Retina (tissue), 1 donor: ENCODE measurements at regions not wholly inside any gene's neighbourhood (a gene's known extent, or its start where the extent isn't known, plus 50 kb on each side); places are given as distances from the start of the nearest gene placed in this dataset.
"Not testable (repeated sequence)": the region's sequence is repeated elsewhere in the genome, so short reads cannot be mapped to it uniquely, and the experiment has no call there.

Experiments used
- DNase-seq: peaks from one replicate; pipeline ENCODE4 v3.0.0-alpha.2; 2016

DNA sequence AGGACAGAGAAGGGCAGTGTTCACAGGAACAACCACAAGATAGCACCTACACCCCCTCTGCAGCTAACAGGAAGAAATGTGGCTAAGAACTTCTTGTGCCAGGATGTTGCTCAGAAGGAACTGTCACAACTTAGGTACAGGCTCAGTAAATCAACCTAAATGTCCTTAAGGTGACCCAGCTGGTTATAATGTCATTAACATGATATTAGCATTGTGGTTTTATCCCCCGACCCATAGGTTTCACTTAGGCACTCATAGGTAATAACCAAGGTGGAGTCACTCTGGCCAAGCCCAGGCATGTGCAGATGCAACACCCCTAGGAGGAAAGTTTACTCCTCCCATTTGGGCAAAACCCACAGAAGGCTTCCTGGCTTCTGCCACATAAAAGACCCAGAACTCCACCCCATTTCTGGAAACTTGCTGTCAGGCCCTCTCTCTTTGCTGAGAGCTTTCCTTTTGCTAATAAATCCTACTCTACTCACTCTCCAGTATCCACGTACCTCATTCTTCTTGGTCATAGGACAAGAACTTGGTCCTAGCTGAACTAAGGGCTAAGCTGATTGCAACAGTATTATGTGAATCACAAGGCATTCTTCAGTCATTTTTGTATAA, 951.3 kb downstream of the SLITRK5 start:
- DNase-seq, result no peak

DNA sequence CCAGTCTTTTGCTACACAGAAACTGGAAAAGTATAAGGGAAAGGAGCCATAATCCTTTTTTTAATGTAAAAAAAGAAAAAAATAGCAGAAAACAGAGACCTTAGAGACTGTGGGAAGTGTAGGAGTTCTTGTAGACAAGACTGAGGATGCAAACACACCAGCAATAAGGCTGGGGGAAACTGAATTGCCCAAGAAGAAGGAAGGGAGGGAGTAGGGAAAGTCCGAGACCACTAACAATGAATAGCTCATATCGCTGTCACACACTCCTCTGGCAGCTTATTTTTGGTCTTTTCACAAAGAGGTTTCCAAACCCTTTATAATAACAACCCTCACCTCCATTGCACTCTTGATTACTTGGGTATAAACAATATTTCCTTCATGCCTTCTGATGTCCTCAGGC, 952.0 kb downstream of the SLITRK5 start:
- no peak for DNase-seq

DNA sequence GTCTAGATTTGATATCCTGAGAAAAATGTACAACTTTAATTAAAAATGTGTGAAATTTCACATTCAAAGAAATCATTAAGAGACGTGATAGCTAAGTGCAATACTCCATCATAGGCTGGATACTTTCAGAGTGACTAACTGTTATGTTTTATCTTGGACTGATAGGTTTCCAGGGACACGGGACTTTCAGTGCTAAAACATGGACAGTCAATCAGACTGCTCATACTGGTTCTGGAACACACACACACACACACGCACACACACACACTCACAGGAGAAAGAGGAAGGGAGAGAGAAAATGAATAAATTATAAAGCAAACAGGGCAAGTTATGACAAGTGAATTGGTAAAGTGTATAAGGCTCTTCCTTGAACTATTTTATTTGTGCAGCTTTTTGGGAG, 955.9 kb downstream of the SLITRK5 start:
- no peak for DNase-seq

DNA sequence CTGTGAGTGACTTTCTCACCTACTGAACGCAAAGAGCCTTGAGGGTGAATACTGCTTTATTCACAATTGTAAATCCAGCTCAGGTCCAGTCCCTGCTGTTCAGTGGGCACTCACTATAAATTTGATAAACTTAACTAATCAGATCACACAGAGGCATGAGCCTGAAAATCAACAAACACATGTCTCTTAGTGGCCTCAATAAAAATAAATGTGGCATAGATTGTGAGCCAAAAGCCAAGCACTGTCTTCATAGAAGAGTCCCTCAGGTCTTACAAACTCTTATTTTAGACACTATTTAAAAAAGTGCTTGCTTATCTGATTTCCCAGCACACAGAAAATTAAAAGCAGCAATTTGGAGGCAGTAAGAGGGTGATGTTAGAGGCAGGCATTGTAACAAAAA, 957.7 kb downstream of the SLITRK5 start:
- DNase-seq, result no peak

DNA sequence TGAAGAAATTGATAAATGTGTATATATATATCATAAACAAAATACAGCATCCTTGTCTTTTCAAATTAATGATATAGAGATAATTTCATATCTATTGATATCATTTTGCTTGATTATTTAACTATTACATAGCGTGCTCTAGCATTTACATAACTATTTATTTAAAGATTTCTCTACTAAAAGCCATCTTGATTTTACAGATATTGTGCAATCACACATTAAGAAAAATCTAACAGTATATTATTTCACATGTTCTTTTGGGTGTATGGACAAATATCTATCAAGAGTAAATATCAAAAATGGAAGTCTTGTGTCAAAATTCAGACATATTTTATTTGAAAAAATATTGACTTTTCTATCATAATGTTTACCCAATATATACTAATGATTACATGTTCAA, 966.8 kb downstream of the SLITRK5 start:
- no peak for DNase-seq

DNA sequence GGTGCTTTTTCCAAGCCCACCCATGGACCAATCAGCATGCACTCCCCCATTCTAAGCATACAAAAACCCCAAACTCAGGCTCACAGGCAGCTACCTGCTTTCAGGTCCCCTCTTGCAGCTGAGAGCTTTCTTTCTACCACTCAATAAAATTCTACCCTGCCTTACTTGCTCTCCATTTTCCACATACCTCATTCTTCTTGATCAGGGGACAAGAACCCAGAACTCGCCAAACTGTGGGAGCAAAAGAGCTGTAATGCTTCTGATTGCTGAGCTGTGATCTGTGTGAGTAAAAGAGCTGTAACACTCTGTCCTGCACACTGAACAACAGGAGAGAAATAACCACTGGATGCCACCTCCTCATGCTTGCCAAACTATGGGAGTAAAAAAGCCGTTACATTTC, 972.1 kb downstream of the SLITRK5 start:
- no peak for DNase-seq

DNA sequence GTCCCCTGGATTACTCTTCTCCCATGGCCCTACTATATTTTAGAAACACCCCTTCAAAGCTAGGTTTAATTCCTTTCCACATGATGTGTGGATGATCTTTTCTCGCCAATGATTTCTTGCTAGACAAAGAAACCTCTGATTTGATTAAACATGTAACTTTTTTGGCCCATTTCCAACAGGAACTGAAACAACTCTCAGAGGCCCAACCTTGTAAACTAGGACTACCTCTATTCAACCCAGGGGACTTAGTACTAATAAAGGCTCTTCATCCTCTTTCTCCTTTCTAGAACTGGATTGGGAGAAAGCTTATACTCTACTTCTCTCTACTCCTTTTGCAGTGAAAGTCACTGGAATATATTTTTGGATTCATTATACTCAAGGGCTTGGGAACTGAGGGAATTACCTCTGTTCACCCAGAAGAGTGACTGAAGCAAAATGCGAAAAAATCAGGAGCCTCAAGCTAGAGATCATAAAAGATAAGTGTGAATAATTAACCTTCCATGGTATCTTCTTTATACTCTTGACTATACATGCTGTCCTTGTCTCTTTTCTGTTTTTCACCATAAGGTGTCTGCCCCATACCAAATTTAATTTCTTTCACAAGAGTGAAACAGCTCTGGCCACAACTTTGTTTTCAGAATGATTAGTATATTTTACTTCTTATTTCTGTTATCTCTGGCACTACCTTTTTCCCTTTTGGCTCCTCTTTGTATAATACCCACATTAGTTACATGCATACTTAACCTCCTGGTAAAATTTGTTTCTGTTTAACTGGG, 977.6 kb downstream of the SLITRK5 start:
- no peak for DNase-seq

DNA sequence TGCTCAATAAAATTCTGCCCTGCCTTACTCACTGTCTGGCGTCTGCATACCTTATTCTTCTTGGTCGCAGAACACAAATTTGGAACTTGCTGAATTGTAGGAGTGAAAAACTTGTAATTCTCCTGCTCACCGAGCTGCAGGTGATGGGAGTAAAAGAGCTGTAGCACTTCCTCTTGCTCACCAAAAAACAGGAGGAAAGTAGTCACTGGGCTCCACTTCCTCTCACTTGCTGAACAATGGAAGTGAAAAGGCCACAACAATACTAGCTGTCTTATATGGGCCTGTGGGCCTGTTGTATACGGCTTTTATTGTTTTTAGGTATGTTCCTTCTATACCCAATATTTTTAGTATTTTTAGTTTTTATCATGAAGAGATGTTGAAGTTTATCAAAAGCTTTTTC, 978.7 kb downstream of the SLITRK5 start:
- no peak for DNase-seq

DNA sequence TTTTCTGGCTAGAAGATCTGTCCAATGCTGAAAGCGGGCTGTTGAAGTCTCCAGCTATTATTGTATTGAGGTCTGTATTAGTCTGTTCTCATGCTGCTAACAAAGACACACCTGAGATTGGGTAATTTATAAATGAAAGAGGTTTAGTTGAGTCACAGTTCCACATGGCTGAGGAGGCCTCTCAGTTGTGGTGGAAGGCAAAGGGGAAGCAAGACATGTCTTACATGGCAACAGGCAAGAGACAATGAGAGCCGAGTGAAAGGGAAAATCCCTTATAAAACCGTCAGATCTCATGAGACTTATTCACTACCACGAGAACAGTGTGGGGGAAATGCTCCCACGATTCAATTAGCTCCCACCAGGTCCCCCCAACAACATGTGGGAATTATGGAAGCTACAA, 980.4 kb downstream of the SLITRK5 start:
- no peak for DNase-seq

DNA sequence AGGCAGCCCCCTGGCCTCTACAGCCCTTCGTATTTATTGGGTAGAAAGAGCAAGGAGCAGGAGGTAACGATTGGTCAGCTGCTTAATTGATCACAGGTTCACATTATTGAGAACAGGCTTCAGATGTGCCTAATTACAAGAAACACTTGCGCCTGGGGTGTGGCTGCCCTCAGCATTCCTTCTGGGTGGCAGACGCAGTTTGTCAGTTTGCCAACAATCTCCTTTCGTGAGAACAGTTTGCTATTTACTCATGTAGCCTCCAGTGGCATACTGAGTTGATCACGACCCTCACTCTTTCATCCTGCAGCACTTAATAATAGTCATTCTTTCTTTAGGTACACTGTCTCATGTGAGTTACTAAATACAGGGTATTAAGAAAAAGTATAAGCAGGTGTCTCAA, 985.6 kb downstream of the SLITRK5 start:
- DNase-seq, result no peak

DNA sequence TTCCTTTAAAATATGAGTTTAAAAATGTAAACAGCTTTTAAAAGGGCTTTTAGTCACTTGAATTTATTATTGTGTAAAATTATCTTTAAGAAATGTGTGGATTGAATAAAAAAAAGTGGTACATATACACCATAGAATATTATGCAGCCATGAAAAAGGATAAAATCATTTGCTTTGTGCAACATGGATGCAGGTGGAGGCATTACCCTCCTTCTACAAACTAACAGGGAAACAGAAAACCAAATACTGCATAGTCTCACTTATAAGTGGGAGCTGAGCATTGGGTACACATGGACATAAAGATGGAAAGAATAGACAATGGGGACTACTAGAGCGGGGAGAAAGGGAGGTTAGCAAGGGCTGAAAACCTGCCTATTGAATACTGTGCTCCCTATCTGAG, 999.3 kb downstream of the SLITRK5 start:
- no peak for DNase-seq

DNA sequence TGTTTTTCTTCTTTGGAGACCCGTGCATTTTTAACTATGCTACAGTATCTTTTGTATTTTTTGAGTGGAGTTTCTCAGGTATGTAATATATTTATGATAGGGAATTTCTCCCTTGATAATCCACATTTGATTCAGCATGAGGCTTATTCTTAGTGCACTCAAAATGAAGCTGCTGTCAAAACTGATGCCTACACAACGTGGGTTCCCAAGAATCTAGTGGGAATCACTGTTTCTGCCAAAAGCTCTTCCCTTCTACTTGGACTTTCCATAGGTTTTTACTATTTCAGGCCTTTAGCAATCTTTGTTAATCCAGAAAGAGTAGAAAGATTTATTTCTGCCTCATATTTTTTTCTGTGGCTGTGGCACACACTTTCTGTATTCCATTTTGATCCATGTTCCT, 1003.7 kb downstream of the SLITRK5 start:
- DNase-seq, result no peak

DNA sequence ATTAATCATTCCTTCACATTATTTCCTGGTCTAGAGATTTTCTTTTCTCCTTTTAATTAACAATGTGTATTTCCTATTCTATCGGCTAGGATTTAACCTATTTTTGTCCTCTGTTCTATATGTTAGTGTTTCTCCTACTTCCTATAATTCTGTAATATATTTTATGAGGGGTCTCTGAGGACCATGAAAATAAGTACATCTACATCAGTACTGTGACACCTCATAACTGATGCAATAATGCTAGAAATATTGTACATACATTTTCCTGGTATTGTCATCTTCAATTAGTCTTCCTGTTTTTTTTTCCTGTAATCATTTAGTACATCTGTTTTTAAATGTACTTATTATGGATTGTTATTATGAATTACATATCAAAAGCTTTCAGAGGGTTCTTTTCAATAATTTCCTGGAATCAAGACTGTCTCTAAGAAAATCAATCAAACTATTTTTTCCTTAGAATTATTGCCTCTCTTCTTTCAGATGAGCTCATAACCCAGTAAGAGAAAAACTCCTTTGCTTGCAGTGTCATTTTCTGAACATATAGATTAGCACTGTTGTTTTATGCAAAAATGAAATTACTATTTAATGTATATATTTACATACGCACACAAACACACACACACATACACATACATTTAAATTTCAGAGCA, 1004.3 kb downstream of the SLITRK5 start:
- no peak for DNase-seq

DNA sequence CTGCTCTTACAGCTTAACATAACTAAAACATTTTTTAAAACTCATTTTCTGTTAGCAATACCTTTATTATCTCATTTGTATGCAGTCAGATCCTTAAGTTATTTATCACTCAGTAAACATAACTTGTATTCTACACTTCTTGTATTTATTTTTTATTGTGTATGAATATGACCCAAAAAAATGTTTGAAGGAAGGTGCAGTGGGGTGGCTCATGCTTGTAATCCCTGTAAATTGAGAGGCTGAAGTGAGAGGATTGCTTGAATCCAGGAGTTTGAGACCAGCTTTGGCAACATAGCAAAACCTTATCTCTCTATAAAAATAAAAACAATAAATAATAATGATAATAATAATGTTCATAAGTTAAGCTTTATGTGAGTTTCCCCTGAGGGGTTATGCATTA, 1004.8 kb downstream of the SLITRK5 start:
- DNase-seq, result no peak

DNA sequence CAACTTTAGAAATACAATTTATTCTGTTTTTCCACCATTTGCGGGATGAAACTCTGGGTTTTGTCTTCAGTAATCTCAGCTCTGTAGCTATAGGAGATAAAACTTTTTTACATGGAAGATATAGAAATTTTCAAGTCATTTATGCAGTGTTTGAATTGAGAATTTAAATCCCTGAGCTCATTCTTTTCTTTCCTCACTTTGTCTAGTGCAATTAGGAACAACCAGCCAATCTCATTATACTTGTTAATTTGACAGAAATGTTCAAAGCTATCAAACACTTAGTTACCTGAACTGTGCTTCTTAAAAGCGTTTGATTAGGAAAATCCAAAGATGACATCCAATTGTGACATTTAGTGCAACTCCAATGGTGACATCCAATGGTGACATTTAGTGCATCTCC, 1014.3 kb downstream of the SLITRK5 start:
- no peak for DNase-seq

DNA sequence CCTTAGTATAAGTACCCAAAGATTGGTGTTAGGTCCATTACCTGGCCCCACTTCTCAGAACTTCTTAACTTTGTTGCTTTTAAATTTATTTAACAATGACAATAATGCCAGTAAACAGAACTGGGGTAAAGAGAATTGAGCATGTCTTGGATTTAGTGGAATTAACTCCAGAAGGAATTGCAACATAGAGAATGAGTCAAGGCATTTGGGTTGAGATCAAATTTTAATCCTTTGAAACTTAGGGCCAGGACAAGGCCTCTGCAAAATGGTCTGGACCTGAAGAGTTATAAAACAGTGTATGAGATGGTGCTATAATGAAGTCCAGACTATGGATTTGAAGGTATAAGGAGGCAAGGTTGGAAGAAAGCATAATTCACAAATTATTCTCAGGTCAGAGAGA, 1030.4 kb downstream of the SLITRK5 start:
- no peak for DNase-seq

DNA sequence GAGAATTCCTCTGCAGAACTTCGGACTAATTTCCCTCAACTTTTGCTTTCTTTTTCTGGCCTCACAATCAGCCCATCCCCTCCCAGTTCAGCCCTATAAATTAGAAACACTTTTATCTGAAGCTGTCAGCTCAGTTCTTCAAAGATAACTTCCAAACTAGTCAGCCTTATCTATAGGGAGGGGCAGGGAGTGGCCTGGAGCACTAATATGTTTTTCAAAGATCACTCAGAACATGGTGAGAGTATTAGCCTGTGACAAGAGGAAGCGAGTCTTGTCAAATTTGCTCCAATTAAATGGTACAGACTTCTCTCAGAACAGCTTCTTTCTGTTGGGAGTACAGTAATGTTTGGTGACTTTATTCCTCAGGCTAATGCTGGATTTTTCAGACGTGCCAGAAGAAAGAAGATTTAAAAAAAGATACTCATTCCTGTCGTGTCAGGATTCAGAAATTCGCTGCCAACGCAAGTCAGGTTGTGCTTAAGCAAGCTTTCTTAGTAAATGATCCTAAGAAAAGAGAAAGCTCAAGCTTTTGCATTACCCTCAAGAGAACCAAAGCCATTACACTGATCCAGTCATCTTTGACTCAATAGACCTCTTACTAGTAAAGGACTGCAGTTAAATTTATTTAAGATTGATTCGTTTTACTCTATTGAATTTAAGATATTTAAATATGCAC, 1033.6 kb downstream of the SLITRK5 start:
- DNase-seq, result no peak

DNA sequence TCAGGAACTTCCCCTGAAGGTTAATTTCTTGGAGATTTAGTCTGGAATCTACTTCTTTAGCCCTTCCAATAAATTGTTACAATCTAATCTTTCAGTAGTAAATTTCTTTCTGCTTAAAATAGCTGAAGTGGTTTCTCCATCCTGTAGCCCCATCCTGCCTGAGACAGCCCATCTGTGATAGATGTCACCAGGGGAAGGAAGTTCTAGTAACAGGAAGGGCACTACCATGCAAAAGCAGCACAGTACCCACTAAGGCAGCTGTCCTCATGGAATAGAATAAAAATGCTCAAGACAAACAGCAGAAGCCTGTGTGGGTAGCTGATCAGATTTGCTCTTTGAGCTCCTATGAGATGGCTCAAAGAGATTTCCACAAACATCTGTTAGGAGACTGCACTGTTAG, 1036.5 kb downstream of the SLITRK5 start:
- no peak for DNase-seq

DNA sequence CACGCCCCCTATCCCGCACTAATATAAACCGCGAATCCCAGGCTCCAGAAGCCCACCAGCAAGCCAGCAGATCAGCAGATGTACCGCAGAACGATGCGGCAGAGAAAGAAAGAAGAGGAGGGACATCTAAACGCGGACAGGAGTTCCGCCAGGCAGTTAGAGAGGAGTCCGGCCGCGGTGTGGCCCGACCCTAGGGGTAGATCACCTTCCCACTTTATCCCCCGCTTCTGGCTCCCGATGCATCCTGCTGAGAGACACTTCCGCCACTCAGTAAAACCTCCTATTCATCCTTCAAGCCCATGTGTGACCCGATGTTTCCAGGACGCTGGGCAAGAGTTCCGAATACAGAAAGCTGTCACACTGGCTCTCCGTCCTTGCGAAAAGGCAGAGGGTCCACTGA, 1046.8 kb downstream of the SLITRK5 start:
- no peak for DNase-seq

DNA sequence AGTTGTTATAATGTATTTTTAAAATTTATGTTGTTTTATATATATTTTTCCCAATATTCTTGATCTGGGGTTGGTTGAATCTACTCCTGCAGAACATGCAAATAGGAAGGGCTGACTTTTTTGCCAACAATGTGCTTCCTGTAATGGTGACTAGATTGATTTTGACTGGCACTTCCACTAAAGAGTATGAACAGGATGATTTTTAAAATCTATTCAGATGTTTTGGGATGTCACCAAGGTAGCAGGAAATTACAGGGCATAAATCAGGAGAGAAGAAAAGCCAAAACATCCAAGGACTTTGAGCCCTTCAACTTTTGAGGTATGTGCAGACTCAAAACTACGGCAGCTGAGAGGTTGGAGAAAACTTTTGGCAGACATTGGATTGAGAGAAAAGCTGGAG, 1047.6 kb downstream of the SLITRK5 start:
- no peak for DNase-seq

DNA sequence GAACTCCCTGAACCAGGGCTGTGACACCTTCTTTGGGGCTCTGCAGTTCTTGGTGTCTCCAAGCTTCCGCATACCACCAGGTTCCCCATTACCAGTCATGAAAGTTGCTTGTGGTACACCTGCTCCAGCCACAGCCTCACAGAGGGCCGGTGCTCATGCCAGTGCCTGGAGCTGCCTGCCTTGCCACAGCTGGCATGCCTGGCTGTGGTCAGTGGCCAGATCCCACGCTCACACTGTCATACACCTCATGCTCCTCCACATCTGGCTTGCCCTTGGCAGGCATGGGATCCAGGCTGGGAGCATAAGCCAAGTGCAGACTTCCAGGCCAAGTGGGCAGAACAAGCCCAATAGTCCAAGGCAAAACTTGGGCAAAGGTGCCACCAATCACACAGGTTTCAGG, 1054.9 kb downstream of the SLITRK5 start:
- DNase-seq, result no peak

DNA sequence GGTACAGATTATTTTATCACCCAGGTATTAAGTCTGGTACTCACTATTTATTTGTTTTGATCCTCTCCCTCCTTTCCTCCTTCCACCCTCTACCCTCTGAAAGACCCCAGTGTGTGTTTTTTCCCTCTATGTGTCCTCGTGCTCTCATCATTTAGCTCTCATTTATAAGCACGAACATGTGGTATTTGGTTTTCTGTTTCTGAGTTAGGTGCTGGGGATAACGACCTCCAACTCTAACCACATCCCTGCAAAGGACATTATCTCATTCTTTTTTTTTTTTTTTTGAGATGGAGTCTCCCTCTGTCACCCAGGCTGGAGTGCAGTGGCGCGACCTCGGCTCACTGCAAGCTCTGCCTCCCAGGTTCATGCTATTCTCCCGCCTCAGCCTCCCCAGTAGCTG, 1056.1 kb downstream of the SLITRK5 start:
- DNase-seq, result not testable (repeated sequence)

DNA sequence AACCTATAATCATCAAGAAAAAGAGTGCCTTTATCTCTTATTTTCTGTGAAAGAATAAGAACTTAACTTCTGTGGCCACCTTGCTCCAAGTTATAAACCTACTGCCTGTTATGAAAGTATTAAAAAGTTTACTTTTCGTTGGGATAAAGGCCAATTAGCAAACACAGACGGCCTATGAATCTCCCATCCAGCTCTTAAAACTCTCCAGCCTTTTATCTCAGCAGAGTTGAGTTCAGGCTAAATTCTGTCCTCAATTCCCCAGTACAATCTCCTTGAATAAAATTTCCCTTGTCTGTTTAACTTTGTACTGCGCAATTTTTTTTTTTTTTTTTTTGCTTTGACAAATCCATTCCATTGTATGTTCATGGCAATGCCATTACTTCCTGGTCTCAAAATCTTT, 1058.4 kb downstream of the SLITRK5 start:
- DNase-seq, result no peak

DNA sequence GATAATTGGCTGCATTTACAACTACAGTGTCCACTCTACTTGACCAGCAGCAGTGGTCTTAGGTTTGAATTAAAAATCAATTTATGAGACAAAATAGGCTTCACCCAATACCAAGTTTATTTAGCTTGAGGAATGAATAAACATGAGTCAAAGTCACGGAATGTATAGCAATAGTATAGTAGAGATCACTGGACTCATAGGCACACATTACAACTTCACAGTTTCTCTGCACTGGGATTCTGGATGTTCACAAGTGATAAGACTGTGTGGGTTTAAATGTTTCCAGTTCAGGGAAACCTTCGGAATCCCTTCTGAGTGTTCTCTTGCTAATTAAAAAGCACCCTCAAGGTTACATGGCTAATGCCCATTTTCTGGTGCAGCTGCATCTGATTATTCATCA, 1064.9 kb downstream of the SLITRK5 start:
- DNase-seq, result no peak
